GM12892 (cell line): ENCODE measurements at regions not wholly inside any gene's neighbourhood (a gene's known extent, or its start where the extent isn't known, plus 50 kb on each side); places are given as distances from the start of the nearest gene placed in this dataset.

Source experiments
- POLR2A ChIP-seq: IDR thresholded peaks from 2 replicates; pipeline ENCODE4 v1.6.1; 2011; ENCODE audit warnings: low read depth, low read length, control low read depth
- POLR2AphosphoS5 ChIP-seq: IDR thresholded peaks from 2 replicates; pipeline ENCODE4 v1.6.1; 2011; ENCODE audit warnings: low read depth, low read length, control low read depth
- TAF1 ChIP-seq: IDR thresholded peaks from 2 replicates; pipeline ENCODE4 v1.6.1; 2011; ENCODE audit warnings: low read depth, mild to moderate bottlenecking, control low read depth, low read length, borderline replicate concordance

- no peak for TF ChIP-seq POLR2AphosphoS5
- no peak for TF ChIP-seq POLR2A
- no peak for TF ChIP-seq TAF1
Measured at GRCh38 chr1:34426325-34426896, 249.7 kb downstream of the C1orf94 start.
